Common myeloid progenitor, CD34-positive (primary cell): ENCODE measurements at regions not wholly inside any gene's neighbourhood (a gene's known extent, or its start where the extent isn't known, plus 50 kb on each side); places are given as distances from the start of the nearest gene placed in this dataset.

Experiments
- CTCF ChIA-PET: fragments of 350-600 bp; sonication (Branson Sonifier 250); formaldehyde crosslinking; loops from one replicate; lab custom pipeline; 2021; ENCODE audit warnings: antibody characterized with exemption; lab: Charles Lee
- POLR2A ChIA-PET: fragments of 350-600 bp; sonication (Branson Sonifier 250); formaldehyde crosslinking; loops from one replicate; lab custom pipeline; 2021; ENCODE audit warnings: antibody characterized with exemption; lab: Charles Lee
- DNase-seq, 3 donors: peaks; one replicate each; pipeline versions ENCODE4 v3.0.0 to v3.0.0-alpha.2; 2013
- H3K27ac ChIP-seq, 2 experiments: 1 replicate in 1 of 2; 2 replicates in 1 of 2; pipeline ENCODE4 v1.7.0; 2013; ENCODE audit warnings: inconsistent platforms in 2 of 2, low read length in 2 of 2, mild to moderate bottlenecking in 2 of 2, low read depth in 1 of 2, moderate library complexity in 1 of 2; ENCODE audit not compliant: severe bottlenecking in 2 of 2, insufficient read depth in 1 of 2, poor library complexity in 1 of 2
- H3K27me3 ChIP-seq, 5 experiments: replicated peaks in 2 of 5; 1 replicate in 3 of 5; 2 replicates in 2 of 5; pipeline versions ENCODE4 v1.6.1 to v1.7.0; 2013; ENCODE audit warnings: low read length in 4 of 5, mild to moderate bottlenecking in 2 of 5, moderate library complexity in 2 of 5, inconsistent platforms in 1 of 5; ENCODE audit not compliant: insufficient read depth in 5 of 5, control insufficient read depth in 4 of 5
- H3K36me3 ChIP-seq, 4 experiments: 1 replicate in 2 of 4; 2 replicates in 2 of 4; pipeline versions ENCODE4 v1.6.1 to v1.7.0; 2013; ENCODE audit warnings: low read length in 3 of 4, control low read depth in 1 of 4, mild to moderate bottlenecking in 1 of 4; ENCODE audit not compliant: control insufficient read depth in 4 of 4, insufficient read depth in 4 of 4
- H3K4me1 ChIP-seq, 4 experiments: 1 replicate in 3 of 4; 2 replicates in 1 of 4; pipeline versions ENCODE4 v1.6.1 to v1.7.1; 2013; ENCODE audit warnings: low read length in 3 of 4, mild to moderate bottlenecking in 3 of 4, control low read depth in 1 of 4, inconsistent platforms in 1 of 4, moderate library complexity in 1 of 4; ENCODE audit not compliant: control insufficient read depth in 4 of 4, insufficient read depth in 4 of 4; ENCODE audit errors: control extremely low read depth in 1 of 4
- H3K4me3 ChIP-seq, 7 experiments: 1 replicate in 4 of 7; 2 replicates in 3 of 7; pipeline versions ENCODE4 v1.5.1 to v1.7.0; 2013; ENCODE audit warnings: mild to moderate bottlenecking in 7 of 7, low read length in 6 of 7, moderate library complexity in 6 of 7, inconsistent platforms in 2 of 7, low read depth in 2 of 7, control low read depth in 1 of 7; ENCODE audit not compliant: insufficient read depth in 4 of 7, control insufficient read depth in 1 of 7; ENCODE audit errors: extremely low read depth in 1 of 7
- H3K9me3 ChIP-seq, 5 experiments: 1 replicate in 4 of 5; 2 replicates in 1 of 5; pipeline versions ENCODE4 v1.6.1 to v1.7.1; 2013; ENCODE audit warnings: low read length in 4 of 5, mild to moderate bottlenecking in 2 of 5, inconsistent platforms in 1 of 5, low read depth in 1 of 5, moderate library complexity in 1 of 5; ENCODE audit not compliant: control insufficient read depth in 4 of 5, insufficient read depth in 2 of 5; ENCODE audit errors: control extremely low read depth in 1 of 5
- WGBS: methylation state at CpG from one replicate; pipeline ENCODE4 v1.1.5; 2013; ENCODE audit not compliant: insufficient coverage; 5-methylcytosine and 5-hydroxymethylcytosine counted together

- no peaks in the 10 kb centered on the region for H3K36me3 ChIP-seq
- H3K27ac ChIP-seq = no peak overlapping the region
- WGBS = 97% methylated on average over 12 of the region's 12 CpGs
- ChIA-PET POLR2A (no interaction called here), CTCF (interaction anchor here (0.7 to 2.9 kb wide), 3 partner anchors 9 to 13 kb away, joined by 3 to 10 read pairs (median 7); no protein-coding TSS in a partner anchor)
- H3K27me3 ChIP-seq = no peaks in the 10 kb centered on the region
- DNase-seq = no peak
- peaks cover 2 to 20% (median 15%) of the 10 kb centered on the region in 4 experiments for H3K4me1 ChIP-seq
- H3K9me3 ChIP-seq = no peaks in the 10 kb centered on the region
- no peak overlapping the region for H3K4me3 ChIP-seq
Measured at GRCh38 chr5:168104350-168104749, 187.1 kb upstream of the WWC1 start.

- WGBS = 47% methylated on average over 7 of the region's 7 CpGs
- CTCF ChIA-PET = interaction anchor here (1.3 to 2.9 kb wide), 3 partner anchors 10 to 46 kb away, joined by 3 to 10 read pairs (median 7); no protein-coding TSS in a partner anchor
- DNase-seq = peak; percentile 66 to 97 (median 93)
Measured at GRCh38 chr5:168104811-168105481, 186.5 kb upstream of the WWC1 start.

GRCh38 chr5:168106008-168106761 lies 185.3 kb upstream of the WWC1 start:
- H3K27me3 ChIP-seq = no peaks in the 10 kb centered on the region
- CTCF ChIA-PET = interaction anchor here (0.9 to 2.9 kb wide), 5 partner anchors 8 to 47 kb away, joined by 3 to 10 read pairs (median 3); no protein-coding TSS in a partner anchor

More at GRCh38 chr5:168104811-168105481, 186.5 kb upstream of the WWC1 start:
- peak overlapping the region in 2 of 7 experiments; percentile 1 to 36 for H3K4me3 ChIP-seq
- H3K27me3 ChIP-seq = no peaks in the 10 kb centered on the region
- POLR2A ChIA-PET = no interaction called here
- H3K36me3 ChIP-seq = no peaks in the 10 kb centered on the region
- peaks cover 2 to 20% (median 15%) of the 10 kb centered on the region in 4 experiments for H3K4me1 ChIP-seq
- H3K27ac ChIP-seq = no peak overlapping the region
- no peaks in the 10 kb centered on the region for H3K9me3 ChIP-seq

GRCh38 chr5:168109441-168109840 lies 182.0 kb upstream of the WWC1 start:
- CTCF ChIA-PET = interaction anchor here (1.0 to 1.6 kb wide), 2 partner anchors 36 to 38 kb away, joined by 3 to 4 read pairs; no protein-coding TSS in a partner anchor

More at GRCh38 chr5:168106008-168106761, 185.3 kb upstream of the WWC1 start:
- DNase-seq = no peak
- Histone ChIP-seq H3K27ac (no peak overlapping the region), H3K4me3 (no peak overlapping the region), H3K36me3 (no peaks in the 10 kb centered on the region), H3K9me3 (no peaks in the 10 kb centered on the region), H3K4me1 (peaks cover 2 to 24% (median 20%) of the 10 kb centered on the region in 4 experiments)
- POLR2A ChIA-PET = no interaction called here
- WGBS = 90% methylated on average over 3 of the region's 8 CpGs

GRCh38 chr5:168110384-168110783 lies 181.1 kb upstream of the WWC1 start:
- POLR2A ChIA-PET = no interaction called here
- CTCF ChIA-PET = interaction anchor here (0.8 to 1.6 kb wide), 3 partner anchors 37 to 109 kb away, joined by 3 to 4 read pairs (median 3); no protein-coding TSS in a partner anchor

More at GRCh38 chr5:168109441-168109840, 182.0 kb upstream of the WWC1 start:
- H3K27ac ChIP-seq = no peak overlapping the region
- H3K9me3 ChIP-seq = no peaks in the 10 kb centered on the region
- H3K4me1 ChIP-seq = peaks cover 2 to 28% (median 24%) of the 10 kb centered on the region in 4 experiments
- no peaks in the 10 kb centered on the region for H3K36me3 ChIP-seq
- no peaks in the 10 kb centered on the region for H3K27me3 ChIP-seq
- no peak for DNase-seq
- no peak overlapping the region for H3K4me3 ChIP-seq
- POLR2A ChIA-PET = no interaction called here
- WGBS = 100% methylated on average over 5 of the region's 5 CpGs

GRCh38 chr5:168110870-168111832 lies 180.3 kb upstream of the WWC1 start:
- WGBS = 67% methylated on average over 6 of the region's 14 CpGs
- H3K36me3 ChIP-seq = no peaks in the 10 kb centered on the region
- H3K27me3 ChIP-seq = no peaks in the 10 kb centered on the region
- H3K27ac ChIP-seq = no peak overlapping the region
- no peaks in the 10 kb centered on the region for H3K9me3 ChIP-seq
- no peak overlapping the region for H3K4me3 ChIP-seq
- ChIA-PET CTCF (interaction anchor here (0.8 to 1.6 kb wide), 4 partner anchors 12 to 109 kb away, joined by 3 to 4 read pairs (median 3); no protein-coding TSS in a partner anchor), POLR2A (no interaction called here)
- peak; percentile 6 to 87 (median 74) for DNase-seq
- H3K4me1 ChIP-seq = peaks cover 0 to 12% (median 10%) of the 10 kb centered on the region in 4 experiments

More at GRCh38 chr5:168110384-168110783, 181.1 kb upstream of the WWC1 start:
- Histone ChIP-seq H3K27ac (no peak overlapping the region), H3K36me3 (no peaks in the 10 kb centered on the region), H3K4me3 (no peak overlapping the region), H3K27me3 (no peaks in the 10 kb centered on the region), H3K4me1 (peaks cover 2 to 20% (median 18%) of the 10 kb centered on the region in 4 experiments), H3K9me3 (no peaks in the 10 kb centered on the region)
- WGBS = 83% methylated on average over 2 of the region's 5 CpGs
- no peak for DNase-seq
